ENCODE measurements at regions not wholly inside any gene's neighbourhood (a gene's known extent, or its start where the extent isn't known, plus 50 kb on each side); places are given as distances from the start of the nearest gene placed in this dataset.

DNA sequence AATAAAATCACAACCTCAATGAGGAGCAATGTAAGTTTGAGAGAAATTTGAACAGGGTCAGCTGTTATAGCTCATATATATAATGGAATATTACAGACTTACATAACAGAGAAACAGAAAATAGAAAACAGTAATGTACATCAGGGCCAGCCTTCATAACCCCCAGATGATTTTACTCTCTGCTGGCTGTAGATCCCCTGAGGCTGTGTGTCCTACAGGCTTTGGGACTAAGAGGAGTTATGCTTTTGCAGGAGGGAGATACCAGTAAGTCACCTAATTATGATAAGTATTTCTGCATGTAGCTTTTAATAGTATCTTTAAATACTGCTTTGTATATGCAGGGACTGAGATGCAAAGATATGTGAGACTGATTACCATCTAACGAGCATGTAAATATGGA is 105.8 kb upstream of the ASCC3 start:
- TF ChIP-seq EZH2phosphoT487 (IDR thresholded peaks at IDR 0.05; ENCODE audit: borderline replicate concordance, low read depth, low read length) (no peak), CTCF (conservative IDR thresholded peaks at IDR 0.05; ENCODE audit: low read length) (no peak)
- BruUV-seq (replicated peaks) = no TSS peak
- intact Hi-C loops (cut with micrococcal nuclease; ENCODE audit: unreplicated experiment) = no loop called here
- H2AFZ ChIP-seq (ENCODE audit: low read length) = no peak overlapping the region
- H3K79me2 ChIP-seq (ENCODE audit: insufficient read depth, low read depth, low read length) = no peaks in the 10 kb centered on the region
- H3K4me1 ChIP-seq (ENCODE audit: insufficient read depth, low read length, poor library complexity, severe bottlenecking) = no peaks in the 10 kb centered on the region
- H3K36me3 ChIP-seq (ENCODE audit: insufficient read depth, low read length) = no peaks in the 10 kb centered on the region
- H3K9me2 ChIP-seq (ENCODE audit: insufficient read depth, low read length) = no peaks in the 10 kb centered on the region
- DNase-seq (ENCODE audit: low spot score) = no peak
- POLR2A ChIA-PET = interaction anchor here (1.0 to 1.6 kb wide), 2 partner anchors 9 to 14 kb away, joined by 3 to 4 read pairs; no protein-coding TSS in a partner anchor
- H3K4me2 ChIP-seq (ENCODE audit: low read length) = no peak overlapping the region
- H4K20me1 ChIP-seq (ENCODE audit: insufficient read depth, low read length) = no peaks in the 10 kb centered on the region
- CTCF ChIA-PET (ENCODE audit: unreplicated experiment) = no interaction called here
- H3K9me3 ChIP-seq (ENCODE audit: low read length) = no peaks in the 10 kb centered on the region
- H3K4me3 ChIP-seq (ENCODE audit: low read depth, low read length, poor library complexity, severe bottlenecking) = no peak overlapping the region
- no peak overlapping the region for H3K27ac ChIP-seq (ENCODE audit: low read depth, low read length, poor library complexity, severe bottlenecking)

DNA sequence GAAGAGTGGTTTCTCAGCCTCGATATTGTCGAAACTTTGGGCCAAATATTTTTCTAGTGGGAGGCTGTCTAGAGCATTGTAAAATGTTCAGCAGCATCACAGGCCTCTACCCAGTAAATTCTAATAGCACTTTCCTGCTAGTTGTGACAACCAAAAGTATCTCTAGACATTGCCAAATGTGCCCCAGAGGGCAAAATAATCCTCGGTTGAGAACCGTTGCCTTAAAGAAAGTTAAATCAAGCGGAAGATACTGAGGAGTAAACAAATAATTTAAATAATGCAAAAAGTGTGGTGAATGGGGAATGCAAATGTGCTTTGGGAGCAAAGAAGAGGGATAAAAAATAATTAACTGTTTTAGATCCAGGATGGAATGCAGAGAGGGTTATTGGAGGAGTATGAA is 106.4 kb upstream of the ASCC3 start:
- Histone ChIP-seq H3K36me3 (ENCODE audit: insufficient read depth, low read length) (no peaks in the 10 kb centered on the region), H2AFZ (ENCODE audit: low read length) (no peak overlapping the region), H3K27ac (ENCODE audit: low read depth, low read length, poor library complexity, severe bottlenecking) (no peak overlapping the region), H3K4me1 (ENCODE audit: insufficient read depth, low read length, poor library complexity, severe bottlenecking) (no peaks in the 10 kb centered on the region), H3K4me2 (ENCODE audit: low read length) (no peak overlapping the region), H3K79me2 (ENCODE audit: insufficient read depth, low read depth, low read length) (no peaks in the 10 kb centered on the region), H3K4me3 (ENCODE audit: low read depth, low read length, poor library complexity, severe bottlenecking) (no peak overlapping the region), H3K9me2 (ENCODE audit: insufficient read depth, low read length) (no peaks in the 10 kb centered on the region), H4K20me1 (ENCODE audit: insufficient read depth, low read length) (no peaks in the 10 kb centered on the region), H3K9me3 (ENCODE audit: low read length) (no peaks in the 10 kb centered on the region)
- BruUV-seq (replicated peaks) = no TSS peak
- DNase-seq (ENCODE audit: low spot score) = no peak
- ChIA-PET POLR2A (interaction anchor here (1.4 kb wide), 1 partner anchor 21 kb away, joined by 4 read pairs; no protein-coding TSS in a partner anchor), CTCF (ENCODE audit: unreplicated experiment) (no interaction called here)
- no peak for TF ChIP-seq CTCF (conservative IDR thresholded peaks at IDR 0.05; ENCODE audit: low read length)
- no peak for TF ChIP-seq EZH2phosphoT487 (IDR thresholded peaks at IDR 0.05; ENCODE audit: borderline replicate concordance, low read depth, low read length)
- intact Hi-C loops (cut with micrococcal nuclease; ENCODE audit: unreplicated experiment) = no loop called here

- H3K27ac ChIP-seq (ENCODE audit: low read depth, low read length, poor library complexity, severe bottlenecking) = no peak overlapping the region
- no TSS peak for BruUV-seq (replicated peaks)
- H4K20me1 ChIP-seq (ENCODE audit: insufficient read depth, low read length) = no peaks in the 10 kb centered on the region
- H3K4me1 ChIP-seq (ENCODE audit: insufficient read depth, low read length, poor library complexity, severe bottlenecking) = no peaks in the 10 kb centered on the region
- ChIA-PET CTCF (ENCODE audit: unreplicated experiment) (no interaction called here), POLR2A (interaction anchor here (0.8 to 2.3 kb wide), 4 partner anchors 8 to 22 kb away, joined by 3 to 11 read pairs (median 4); no protein-coding TSS in a partner anchor)
- no peak overlapping the region for H2AFZ ChIP-seq (ENCODE audit: low read length)
- intact Hi-C loops (cut with micrococcal nuclease; ENCODE audit: unreplicated experiment) = no loop called here
- H3K36me3 ChIP-seq (ENCODE audit: insufficient read depth, low read length) = no peaks in the 10 kb centered on the region
- no peaks in the 10 kb centered on the region for H3K9me2 ChIP-seq (ENCODE audit: insufficient read depth, low read length)
- H3K4me2 ChIP-seq (ENCODE audit: low read length) = no peak overlapping the region
- H3K9me3 ChIP-seq (ENCODE audit: low read length) = no peaks in the 10 kb centered on the region
- no peak overlapping the region for H3K4me3 ChIP-seq (ENCODE audit: low read depth, low read length, poor library complexity, severe bottlenecking)
- DNase-seq (ENCODE audit: low spot score) = no peak
- TF ChIP-seq EZH2phosphoT487 (IDR thresholded peaks at IDR 0.05; ENCODE audit: borderline replicate concordance, low read depth, low read length) = no peak
- no peak for TF ChIP-seq CTCF (conservative IDR thresholded peaks at IDR 0.05; ENCODE audit: low read length)
- no peaks in the 10 kb centered on the region for H3K79me2 ChIP-seq (ENCODE audit: insufficient read depth, low read depth, low read length)
Measured at GRCh38 chr6:100988391-100988984, 107.4 kb upstream of the ASCC3 start.

Data from OCI-LY7 (cell line).